GM12892 (cell line): ENCODE measurements at regions not wholly inside any gene's neighbourhood (a gene's known extent, or its start where the extent isn't known, plus 50 kb on each side); places are given as distances from the start of the nearest gene placed in this dataset.

ENCODE experiments used
- POLR2A ChIP-seq: IDR thresholded peaks from 2 replicates; pipeline ENCODE4 v1.6.1; 2011; ENCODE audit warnings: low read depth, low read length, control low read depth
- POLR2AphosphoS5 ChIP-seq: IDR thresholded peaks from 2 replicates; pipeline ENCODE4 v1.6.1; 2011; ENCODE audit warnings: low read depth, low read length, control low read depth

GRCh38 chr4:151564321-151564720 lies 155.3 kb downstream of the FHIP1A start:
- TF ChIP-seq POLR2A: no peak
- no peak for TF ChIP-seq POLR2AphosphoS5
